H9 (cell line): ENCODE measurements at regions not wholly inside any gene's neighbourhood (a gene's known extent, or its start where the extent isn't known, plus 50 kb on each side); places are given as distances from the start of the nearest gene placed in this dataset.

ENCODE experiments used
- DNase-seq: peaks from one replicate; pipeline ENCODE4 v3.0.0-alpha.2; 2017
- H2AFZ ChIP-seq: one replicate; pipeline ENCODE4 v1.6.1; 2013; ENCODE audit warnings: mild to moderate bottlenecking, low read length, control low read depth, moderate library complexity
- H2AK5ac ChIP-seq: 2 replicates; pipeline ENCODE4 v1.6.1; 2013; ENCODE audit warnings: low read length, control low read depth, mixed read lengths; ENCODE audit not compliant: insufficient read length
- H2BK120ac ChIP-seq: one replicate; pipeline ENCODE4 v1.6.1; 2013; ENCODE audit warnings: low read depth, mild to moderate bottlenecking, low read length, control low read depth, inconsistent platforms; ENCODE audit not compliant: poor library complexity, severe bottlenecking
- H2BK12ac ChIP-seq: 2 replicates; pipeline ENCODE4 v1.6.1; 2013; ENCODE audit warnings: low read length, control low read depth, mixed read lengths, low read depth; ENCODE audit not compliant: insufficient read length
- H2BK15ac ChIP-seq: 2 replicates; pipeline ENCODE4 v1.6.1; 2013; ENCODE audit warnings: low read depth, low read length, control low read depth
- H2BK20ac ChIP-seq: one replicate; pipeline ENCODE4 v1.6.1; 2013; ENCODE audit warnings: low read depth, mild to moderate bottlenecking, low read length, control low read depth, inconsistent platforms; ENCODE audit not compliant: poor library complexity, severe bottlenecking
- H2BK5ac ChIP-seq: 2 replicates; pipeline ENCODE4 v1.6.1; 2013; ENCODE audit warnings: low read length, control low read depth, mixed read lengths; ENCODE audit not compliant: insufficient read length
- H3K14ac ChIP-seq: 2 replicates; pipeline ENCODE4 v1.6.1; 2013; ENCODE audit warnings: low read length, control low read depth; ENCODE audit not compliant: insufficient read depth
- H3K18ac ChIP-seq: 2 replicates; pipeline ENCODE4 v1.6.1; 2013; ENCODE audit warnings: low read depth, mild to moderate bottlenecking, mixed read lengths, low read length, control low read depth; ENCODE audit not compliant: insufficient read length
- H3K23ac ChIP-seq: 2 replicates; pipeline ENCODE4 v1.6.1; 2013; ENCODE audit warnings: low read length, control low read depth, mixed read lengths, low read depth; ENCODE audit not compliant: insufficient read length
- H3K23me2 ChIP-seq: 2 replicates; pipeline ENCODE4 v1.6.1; 2013; ENCODE audit warnings: low read depth, mild to moderate bottlenecking, mixed read lengths, low read length, control low read depth; ENCODE audit not compliant: insufficient read length, poor library complexity, severe bottlenecking
- H3K27ac ChIP-seq: 2 replicates; pipeline ENCODE4 v1.5.1; 2013; ENCODE audit warnings: low read length, control low read depth, mixed read lengths, low read depth; ENCODE audit not compliant: insufficient read length
- H3K27me3 ChIP-seq: 2 replicates; pipeline ENCODE4 v1.6.1; 2013; ENCODE audit warnings: low read length, control low read depth, inconsistent platforms; ENCODE audit not compliant: insufficient read depth
- H3K4ac ChIP-seq: 2 replicates; pipeline ENCODE4 v1.6.1; 2013; ENCODE audit warnings: low read depth, mild to moderate bottlenecking, control low read depth, inconsistent platforms, low read length, moderate library complexity
- H3K4me1 ChIP-seq: 2 replicates; pipeline ENCODE4 v1.6.1; 2013; ENCODE audit warnings: low read length, control low read depth, inconsistent platforms; ENCODE audit not compliant: insufficient read depth
- H3K4me2 ChIP-seq: 2 replicates; pipeline ENCODE4 v1.6.1; 2013; ENCODE audit warnings: low read length, control low read depth, mixed read lengths; ENCODE audit not compliant: insufficient read length, insufficient read depth
- H3K56ac ChIP-seq: 2 replicates; pipeline ENCODE4 v1.6.1; 2013; ENCODE audit warnings: low read depth, mild to moderate bottlenecking, mixed read lengths, low read length, control low read depth; ENCODE audit not compliant: insufficient read length
- H3K79me1 ChIP-seq: 2 replicates; pipeline ENCODE4 v1.6.1; 2013; ENCODE audit warnings: low read depth, mild to moderate bottlenecking, moderate library complexity, low read length, control low read depth, inconsistent platforms; ENCODE audit not compliant: insufficient read depth, poor library complexity, severe bottlenecking
- H3K79me2 ChIP-seq: 2 replicates; pipeline ENCODE4 v1.6.1; 2013; ENCODE audit warnings: low read length, control low read depth, inconsistent platforms; ENCODE audit not compliant: insufficient read depth
- H3K9ac ChIP-seq: 2 replicates; pipeline ENCODE4 v1.6.1; 2013; ENCODE audit warnings: low read length, control low read depth, mixed read lengths; ENCODE audit not compliant: insufficient read length; ENCODE audit errors: extremely low read depth
- H3K9me3 ChIP-seq: one replicate; pipeline ENCODE4 v1.6.1; 2013; ENCODE audit warnings: low read depth, low read length, inconsistent platforms; ENCODE audit not compliant: control insufficient read depth
- H3T11ph ChIP-seq: one replicate; pipeline ENCODE4 v1.6.1; 2013; ENCODE audit warnings: mild to moderate bottlenecking, low read length, control low read depth, inconsistent platforms
- H4K20me1 ChIP-seq: one replicate; pipeline ENCODE4 v1.6.1; 2013; ENCODE audit not compliant: control insufficient read depth, insufficient read length, insufficient read depth
- H4K5ac ChIP-seq: 2 replicates; pipeline ENCODE4 v1.6.1; 2013; ENCODE audit warnings: low read depth, mild to moderate bottlenecking, mixed read lengths, low read length, control low read depth; ENCODE audit not compliant: insufficient read length
- H4K8ac ChIP-seq: replicated peaks from 2 replicates; pipeline ENCODE4 v1.6.1; 2013; ENCODE audit warnings: low read length, control low read depth, mixed read lengths, low read depth; ENCODE audit not compliant: insufficient read length
- H4K91ac ChIP-seq: 2 replicates; pipeline ENCODE4 v1.6.1; 2013; ENCODE audit warnings: low read depth, mild to moderate bottlenecking, moderate library complexity, mixed read lengths, low read length, control low read depth; ENCODE audit not compliant: insufficient read length
- H3K27ac Mint-ChIP-seq, 3 experiments: 2 replicates in 2 of 3; 3 replicates in 1 of 3; pipeline ENCODE4 v1.8.0; 2020 to 2021; ENCODE audit warnings: mixed read lengths in 3 of 3, mild to moderate bottlenecking in 1 of 3, moderate library complexity in 1 of 3
- H3K27me3 Mint-ChIP-seq: 2 replicates; pipeline ENCODE4 v1.8.0; 2021; ENCODE audit warnings: low read depth, mild to moderate bottlenecking, moderate library complexity, mixed read lengths
- H3K36me3 Mint-ChIP-seq, 3 experiments: 2 replicates in 2 of 3; 3 replicates in 1 of 3; pipeline ENCODE4 v1.8.0; 2020 to 2021; ENCODE audit warnings: low read depth in 3 of 3, mixed read lengths in 3 of 3; ENCODE audit not compliant: insufficient read depth in 1 of 3
- H3K4me1 Mint-ChIP-seq, 2 experiments: 2 replicates each; pipeline ENCODE4 v1.8.0; 2020; ENCODE audit warnings: mixed read lengths in 2 of 2
- H3K4me3 Mint-ChIP-seq, 2 experiments: 2 replicates in 1 of 2; 3 replicates in 1 of 2; pipeline ENCODE4 v1.8.0; 2020 to 2021; ENCODE audit warnings: mild to moderate bottlenecking in 2 of 2, mixed read lengths in 2 of 2, moderate library complexity in 1 of 2
- H3K9me3 Mint-ChIP-seq, 2 experiments: 2 replicates in 1 of 2; 3 replicates in 1 of 2; pipeline ENCODE4 v1.8.0; 2020; ENCODE audit warnings: mild to moderate bottlenecking in 2 of 2, mixed read lengths in 2 of 2, moderate library complexity in 1 of 2
- CTCF ChIP-seq: fragments of 200-600 bp; sonication (generic); conservative IDR thresholded peaks from 3 replicates; pipeline ENCODE4 v1.8.0; 2021; ENCODE audit warnings: antibody characterized with exemption, mild to moderate bottlenecking
- WGBS: extraction: QIAGEN DNeasy Blood & Tissue Kit; methylation state at CpG from one replicate; pipeline ENCODE4 v1.1.7; 2013; ENCODE audit warnings: missing lambda C conversion rate, low lambda C conversion rate, mixed read lengths; ENCODE audit not compliant: insufficient read length; ENCODE audit errors: extremely low coverage; 5-methylcytosine and 5-hydroxymethylcytosine counted together

GRCh38 chr20:23159256-23159946 lies 73.3 kb upstream of the CD93 start:
- no peaks in the 10 kb centered on the region; the same call in none of the 2 replicates for H3K27me3 Mint-ChIP-seq
- no CpG with 5 or more reads among the region's 3 CpGs for WGBS
- H3T11ph ChIP-seq: no peak overlapping the region
- H2BK20ac ChIP-seq: no peak overlapping the region
- H2AK5ac ChIP-seq: no peak overlapping the region
- no peaks in the 10 kb centered on the region for H3K9me3 ChIP-seq
- H3K18ac ChIP-seq: no peak overlapping the region
- H3K14ac ChIP-seq: no peak overlapping the region
- H3K9ac ChIP-seq: no peak overlapping the region
- no peak overlapping the region for H2BK12ac ChIP-seq
- H3K4me1 ChIP-seq: peaks cover 7% of the 10 kb centered on the region; the same call in 1 of the 2 replicates
- H4K20me1 ChIP-seq: no peaks in the 10 kb centered on the region
- H3K27ac Mint-ChIP-seq: no peak overlapping the region
- no peak overlapping the region for H2AFZ ChIP-seq
- no peak overlapping the region for H4K5ac ChIP-seq
- no peak for TF ChIP-seq CTCF
- no peak overlapping the region for H3K4me2 ChIP-seq
- no peaks in the 10 kb centered on the region for H3K9me3 Mint-ChIP-seq
- no peak overlapping the region for H2BK120ac ChIP-seq
- no peaks in the 10 kb centered on the region for H3K79me1 ChIP-seq
- H3K4me1 Mint-ChIP-seq: peaks cover 31 to 34% of the 10 kb centered on the region in 2 experiments
- H3K23ac ChIP-seq: no peak overlapping the region
- H4K8ac ChIP-seq: no peak overlapping the region
- no peak overlapping the region for H3K4ac ChIP-seq
- H3K27ac ChIP-seq: no peak overlapping the region
- DNase-seq: peak; percentile 9
- no peak overlapping the region for H2BK15ac ChIP-seq
- H3K23me2 ChIP-seq: no peaks in the 10 kb centered on the region
- no peaks in the 10 kb centered on the region for H3K79me2 ChIP-seq
- H4K91ac ChIP-seq: no peak overlapping the region
- H3K27me3 ChIP-seq: no peaks in the 10 kb centered on the region
- no peak overlapping the region for H3K56ac ChIP-seq
- H2BK5ac ChIP-seq: no peak overlapping the region
- H3K36me3 Mint-ChIP-seq: no peaks in the 10 kb centered on the region
- H3K4me3 Mint-ChIP-seq: no peak overlapping the region
